GM12873 (cell line): ENCODE measurements at regions not wholly inside any gene's neighbourhood (a gene's known extent, or its start where the extent isn't known, plus 50 kb on each side); places are given as distances from the start of the nearest gene placed in this dataset.

ENCODE experiments used
- TF ChIP-seq, protein P1 (sequence below): IDR thresholded peaks from 2 replicates; pipeline ENCODE4 v1.5.1; 2012; ENCODE audit warnings: low read depth, mild to moderate bottlenecking, moderate library complexity, low read length, control low read depth; ENCODE audit not compliant: insufficient read depth; ENCODE audit errors: missing control alignments

DNA sequence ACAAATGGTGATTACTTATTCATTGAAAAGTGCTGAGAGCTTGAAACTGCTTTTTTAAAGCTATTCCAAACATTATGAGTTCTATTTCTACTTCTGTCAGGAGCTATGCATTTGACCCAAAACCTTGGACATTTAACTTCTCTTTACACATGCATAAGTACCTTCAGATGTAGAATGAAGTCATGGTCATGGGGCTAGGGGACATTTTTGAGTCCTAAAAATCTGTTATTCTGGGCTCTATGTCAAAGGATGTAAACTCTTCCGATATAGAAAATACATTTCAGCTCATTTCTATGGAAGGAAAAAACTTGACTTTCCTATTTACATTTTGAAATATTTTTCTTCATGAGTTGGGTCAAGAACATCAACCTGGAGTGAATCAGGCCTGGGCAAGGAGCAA lies 179.5 kb upstream of the CXCL12 start:
- TF ChIP-seq, protein P1, sequence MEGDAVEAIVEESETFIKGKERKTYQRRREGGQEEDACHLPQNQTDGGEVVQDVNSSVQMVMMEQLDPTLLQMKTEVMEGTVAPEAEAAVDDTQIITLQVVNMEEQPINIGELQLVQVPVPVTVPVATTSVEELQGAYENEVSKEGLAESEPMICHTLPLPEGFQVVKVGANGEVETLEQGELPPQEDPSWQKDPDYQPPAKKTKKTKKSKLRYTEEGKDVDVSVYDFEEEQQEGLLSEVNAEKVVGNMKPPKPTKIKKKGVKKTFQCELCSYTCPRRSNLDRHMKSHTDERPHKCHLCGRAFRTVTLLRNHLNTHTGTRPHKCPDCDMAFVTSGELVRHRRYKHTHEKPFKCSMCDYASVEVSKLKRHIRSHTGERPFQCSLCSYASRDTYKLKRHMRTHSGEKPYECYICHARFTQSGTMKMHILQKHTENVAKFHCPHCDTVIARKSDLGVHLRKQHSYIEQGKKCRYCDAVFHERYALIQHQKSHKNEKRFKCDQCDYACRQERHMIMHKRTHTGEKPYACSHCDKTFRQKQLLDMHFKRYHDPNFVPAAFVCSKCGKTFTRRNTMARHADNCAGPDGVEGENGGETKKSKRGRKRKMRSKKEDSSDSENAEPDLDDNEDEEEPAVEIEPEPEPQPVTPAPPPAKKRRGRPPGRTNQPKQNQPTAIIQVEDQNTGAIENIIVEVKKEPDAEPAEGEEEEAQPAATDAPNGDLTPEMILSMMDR, result no peak

DNA sequence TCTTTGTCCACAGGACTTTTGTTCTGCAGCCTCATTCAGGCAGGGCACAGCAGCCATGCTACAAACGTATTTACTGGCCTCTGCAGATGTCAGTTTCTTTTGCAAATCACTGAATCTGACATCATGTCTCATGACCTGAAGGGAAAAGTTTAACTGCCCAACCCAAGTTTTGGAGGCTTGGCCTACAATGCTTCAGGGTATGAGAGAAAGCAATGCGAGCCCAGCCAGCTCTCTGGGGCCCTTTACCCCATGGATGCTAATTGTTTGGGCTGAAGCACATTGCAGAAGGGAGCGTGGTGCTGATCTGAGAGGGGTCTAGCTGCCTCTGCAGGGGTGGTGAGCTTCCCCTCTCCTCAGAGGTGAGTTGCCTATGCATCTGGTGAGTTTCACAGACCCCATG lies 179.9 kb upstream of the CXCL12 start:
- TF ChIP-seq, protein P1, result no peak

DNA sequence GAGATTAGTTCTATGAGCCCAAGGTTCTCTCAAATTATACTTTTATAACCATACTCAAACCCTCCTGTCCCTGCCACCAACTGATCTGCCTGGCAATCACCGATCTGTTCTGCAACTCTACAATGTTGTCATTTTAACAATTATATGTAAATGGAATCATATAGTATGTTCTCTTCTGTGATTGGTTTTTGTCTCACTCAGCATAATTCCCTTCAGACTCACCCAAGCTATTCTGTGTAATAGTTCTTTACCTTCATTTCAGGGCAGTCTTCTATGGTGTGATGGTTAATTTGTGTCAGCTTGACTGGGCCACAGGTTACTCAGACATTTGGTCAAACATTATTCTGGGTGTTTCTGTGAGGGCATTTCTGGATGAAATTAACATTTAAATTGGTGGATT lies 181.9 kb upstream of the CXCL12 start:
- TF ChIP-seq, protein P1, result no peak

DNA sequence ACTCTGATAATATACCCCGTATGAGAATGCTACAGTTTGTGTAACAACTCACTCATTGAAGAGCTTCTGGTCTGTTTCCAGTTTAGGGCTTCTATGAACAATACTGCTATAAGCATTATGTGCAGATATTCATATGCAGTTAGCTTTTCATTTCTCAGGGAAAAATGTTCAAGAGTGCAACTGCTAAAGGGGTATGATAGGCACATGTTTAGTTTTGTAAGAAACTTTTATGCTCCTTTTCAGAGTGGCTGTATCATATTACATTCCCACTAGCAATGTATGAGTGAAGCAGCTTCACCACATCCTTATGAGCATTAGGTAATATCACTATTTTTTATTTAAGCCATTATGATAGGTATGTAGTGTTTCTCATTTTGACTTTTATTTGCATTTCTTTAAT lies 182.6 kb upstream of the CXCL12 start:
- TF ChIP-seq, protein P1, result no peak

DNA sequence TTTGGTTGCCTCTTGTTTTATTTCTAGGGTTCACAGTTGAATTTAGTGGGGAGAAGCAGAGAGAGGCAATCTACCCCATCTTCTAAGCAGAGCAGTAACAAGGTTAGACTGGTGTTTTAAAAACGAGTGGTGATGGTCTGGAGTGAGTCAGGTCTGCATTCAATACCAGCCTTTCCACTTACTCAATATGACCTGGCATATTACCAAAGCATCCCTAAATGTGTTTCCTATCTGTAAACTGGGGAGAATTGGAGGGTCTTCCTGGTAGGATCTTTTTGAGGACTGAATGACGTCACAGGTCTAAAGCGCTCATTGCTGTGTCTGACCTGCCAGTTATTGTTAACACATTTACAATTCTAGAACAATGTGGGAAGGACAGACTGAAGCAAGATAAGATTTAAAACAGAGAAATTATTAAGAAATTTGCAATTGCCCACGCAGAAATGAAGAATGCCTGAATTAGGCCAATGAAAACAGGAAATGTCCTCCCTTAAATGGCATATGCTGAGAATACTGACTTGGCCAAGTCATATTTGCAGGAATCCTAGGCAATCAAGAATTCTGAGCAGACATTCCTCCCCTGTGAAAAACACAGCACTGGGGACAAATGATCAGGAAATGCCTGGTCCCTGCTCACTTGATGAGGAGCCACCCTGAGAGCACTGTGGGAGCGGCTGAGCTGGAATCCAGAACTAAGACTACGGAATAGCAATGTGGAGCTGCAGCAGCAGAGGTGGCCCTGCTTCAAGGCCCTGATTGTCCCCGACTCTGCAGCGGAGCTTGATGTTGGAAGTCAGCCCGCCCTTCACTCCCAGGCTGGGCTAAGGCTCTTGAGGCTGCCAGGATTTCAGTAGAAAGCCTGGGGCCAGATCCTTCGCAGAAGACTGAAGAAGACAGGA lies 184.5 kb upstream of the CXCL12 start:
- TF ChIP-seq, protein P1, result no peak

DNA sequence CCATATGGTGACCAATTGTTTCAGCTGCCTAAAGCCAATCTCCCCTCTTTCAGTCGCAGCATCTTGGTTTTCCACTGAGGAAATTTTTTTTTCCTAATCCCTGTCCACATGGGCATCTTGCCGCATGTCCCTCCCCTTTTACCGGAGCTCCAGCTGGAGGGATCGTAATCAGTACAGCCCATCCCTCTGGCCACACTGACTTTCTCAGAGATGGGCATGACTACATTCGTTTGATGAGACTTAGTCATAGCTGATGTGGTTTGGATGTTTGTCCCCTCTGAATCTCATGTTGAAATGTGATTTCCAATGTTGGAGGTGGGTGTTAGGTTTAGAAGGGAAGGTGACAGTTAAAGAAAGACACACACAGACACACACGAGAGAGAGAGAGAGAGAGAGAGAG lies 186.8 kb upstream of the CXCL12 start:
- TF ChIP-seq, protein P1, result no peak

DNA sequence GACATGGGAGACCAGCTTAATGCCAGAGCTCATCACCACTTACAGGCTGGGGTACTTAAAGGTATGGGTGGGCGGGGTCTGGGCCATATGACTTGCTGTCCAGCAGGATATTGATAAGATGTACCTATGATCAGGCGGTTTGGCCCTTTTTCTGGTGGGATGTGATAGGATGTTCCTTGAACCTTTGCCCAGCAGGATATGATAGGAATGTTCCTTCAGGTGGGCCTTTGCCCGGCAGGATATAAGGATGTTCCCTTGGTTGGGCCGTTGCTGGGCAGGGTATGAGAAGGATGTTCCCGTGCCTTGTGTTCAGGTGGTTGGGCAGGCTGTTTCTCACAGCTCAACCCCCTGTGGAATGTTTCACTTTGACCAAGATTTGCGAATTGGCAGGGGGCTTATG lies 187.2 kb upstream of the CXCL12 start:
- TF ChIP-seq, protein P1, result no peak
